Endothelial cell of umbilical vein (primary cell): ENCODE measurements at regions not wholly inside any gene's neighbourhood (a gene's known extent, or its start where the extent isn't known, plus 50 kb on each side); places are given as distances from the start of the nearest gene placed in this dataset.

ENCODE experiments used
- BruUV-seq: library from RNA; stranded (reverse); fragments of 400-500 nt; replicated peaks from 2 replicates; lab custom pipeline; 2021; lab: Mats Ljungman, UMichigan
- CTCF ChIA-PET: fragments of 300-600, 350-600 bp; sonication (Branson Sonifier 250); formaldehyde crosslinking; loops from one replicate; lab custom pipeline; 2021; ENCODE audit warnings: antibody characterized with exemption, inconsistent platforms; lab: Charles Lee
- POLR2A ChIA-PET: fragments of 300-600, 350-600 bp; sonication (Branson Sonifier 250); formaldehyde crosslinking; loops from one replicate; lab custom pipeline; 2021; ENCODE audit warnings: antibody characterized with exemption, inconsistent platforms; lab: Charles Lee
- DNase-seq: peaks from one replicate; pipeline ENCODE4 v3.0.0-alpha.2; 2011; ENCODE audit warnings: low read depth, low spot score
- FAIRE-seq: peaks from 2 replicates; lab custom pipeline; 2011; peaks lifted over from hg19 to GRCh38; lab: Jason Lieb, UNC
- H2AFZ ChIP-seq: 2 replicates; pipeline ENCODE4 v1.6.0; 2012; ENCODE audit warnings: low read depth, low read length, control low read depth, inconsistent platforms
- H3K27ac ChIP-seq: 2 replicates; pipeline ENCODE4 v1.5.1; 2011; ENCODE audit warnings: low read depth, mild to moderate bottlenecking, control low read depth, low read length, moderate library complexity; ENCODE audit not compliant: insufficient read depth
- H3K27me3 ChIP-seq, 2 experiments: 2 replicates each; pipeline versions ENCODE4 v1.6.0 to v1.6.1; 2011; ENCODE audit warnings: low read length in 2 of 2, mixed read lengths in 1 of 2; ENCODE audit not compliant: control insufficient read depth in 2 of 2, insufficient read depth in 2 of 2
- H3K36me3 ChIP-seq, 2 experiments: 2 replicates in 1 of 2; 3 replicates in 1 of 2; pipeline ENCODE4 v1.5.1; 2011; ENCODE audit warnings: low read length in 2 of 2, mild to moderate bottlenecking in 1 of 2, moderate library complexity in 1 of 2; ENCODE audit not compliant: control insufficient read depth in 2 of 2, insufficient read depth in 2 of 2; ENCODE audit errors: extremely low read depth in 1 of 2
- H3K4me1 ChIP-seq: 3 replicates; pipeline ENCODE4 v1.5.1; 2011; ENCODE audit warnings: mild to moderate bottlenecking, low read length; ENCODE audit not compliant: control insufficient read depth, insufficient read depth; ENCODE audit errors: extremely low read depth
- H3K4me2 ChIP-seq: 2 replicates; pipeline ENCODE4 v1.6.1; 2011; ENCODE audit warnings: low read length, control low read depth, mixed read lengths; ENCODE audit not compliant: insufficient read depth
- H3K4me3 ChIP-seq, 3 experiments: fragments of 200-600 bp in 1 of 3; sonication (generic), shearing (Covaris generic) in 1 of 3; replicated peaks in 1 of 3; 2 replicates each; pipeline ENCODE4 v1.5.1; 2011 to 2016; ENCODE audit warnings: control low read depth in 3 of 3, low read length in 3 of 3, mild to moderate bottlenecking in 2 of 3, inconsistent platforms in 1 of 3, low read depth in 1 of 3, moderate library complexity in 1 of 3; ENCODE audit not compliant: insufficient read depth in 1 of 3
- H3K79me2 ChIP-seq: 2 replicates; pipeline ENCODE4 v1.6.0; 2012; ENCODE audit warnings: low read length, inconsistent platforms; ENCODE audit not compliant: control insufficient read depth, insufficient read depth
- H3K9ac ChIP-seq: replicated peaks from 2 replicates; pipeline ENCODE3; 2011; ENCODE audit warnings: low read length, control low read depth; ENCODE audit not compliant: insufficient read depth; ENCODE audit errors: extremely low read depth
- H3K9me1 ChIP-seq: replicated peaks from 3 replicates; pipeline ENCODE4 v1.6.0; 2011; ENCODE audit warnings: mild to moderate bottlenecking, low read length; ENCODE audit not compliant: control insufficient read depth, insufficient read depth; ENCODE audit errors: extremely low read depth
- H3K9me3 ChIP-seq: replicated peaks from 2 replicates; pipeline ENCODE4 v1.5.1; 2012; ENCODE audit warnings: low read length, inconsistent platforms; ENCODE audit not compliant: control insufficient read depth, insufficient read depth
- H4K20me1 ChIP-seq: replicated peaks from 2 replicates; pipeline ENCODE3; 2011; ENCODE audit warnings: mild to moderate bottlenecking, low read length; ENCODE audit not compliant: control insufficient read depth, insufficient read depth; ENCODE audit errors: extremely low read depth
- EZH2 ChIP-seq: IDR thresholded peaks from 2 replicates; pipeline ENCODE4 v1.6.1; 2012; ENCODE audit warnings: borderline replicate concordance, low read depth, mild to moderate bottlenecking, moderate library complexity, low read length, inconsistent platforms; ENCODE audit not compliant: severe bottlenecking
- FOS ChIP-seq: IDR thresholded peaks from 2 replicates; pipeline ENCODE4 v1.6.1; 2011; ENCODE audit warnings: mild to moderate bottlenecking, low read length, moderate library complexity, borderline replicate concordance; ENCODE audit not compliant: insufficient read depth
- GATA2 ChIP-seq: IDR thresholded peaks from 2 replicates; pipeline ENCODE4 v1.7.0; 2011; ENCODE audit warnings: low read depth, mild to moderate bottlenecking, moderate library complexity, mixed read lengths, low read length; ENCODE audit not compliant: insufficient read length, insufficient read depth
- JUN ChIP-seq: IDR thresholded peaks from 2 replicates; pipeline ENCODE4 v1.6.1; 2011; ENCODE audit warnings: borderline replicate concordance, low read depth; ENCODE audit not compliant: insufficient read length, insufficient read depth
- MYC ChIP-seq: IDR thresholded peaks from one replicate; pipeline ENCODE4 v1.6.1; 2011; ENCODE audit warnings: mild to moderate bottlenecking, low read depth, low read length
- POLR2A ChIP-seq: IDR thresholded peaks from 2 replicates; pipeline ENCODE4 v1.6.1; 2012; ENCODE audit warnings: low read depth, mild to moderate bottlenecking, control low read depth, low read length
- POLR2AphosphoS5 ChIP-seq: IDR thresholded peaks from 2 replicates; pipeline ENCODE4 v1.6.1; 2012; ENCODE audit warnings: low read depth, mild to moderate bottlenecking, control low read depth, low read length, moderate library complexity; ENCODE audit not compliant: insufficient read depth
- dilution Hi-C: fragments of 300-500 bp; cut with MboI; formaldehyde crosslinking; loops from one replicate; pipeline ENCODE4 v1.15.0; 2019; ENCODE audit warnings: low sequenced_read_pairs; ENCODE audit not compliant: extremely low pct_ligation_motif_present
- intact Hi-C: fragments of 100-400 bp; cut with micrococcal nuclease; formaldehyde crosslinking; loops from one replicate; pipeline ENCODE4 v1.10.0; 2022
- TF ChIP-seq, protein P1 (sequence below), 2 donors: IDR thresholded peaks; 1 replicate in 1 of 2; 2 replicates in 1 of 2; pipeline ENCODE4 v1.5.1; 2011; ENCODE audit warnings: low read length in 2 of 2, mild to moderate bottlenecking in 2 of 2, moderate library complexity in 2 of 2, control low read depth in 1 of 2, inconsistent platforms in 1 of 2, low read depth in 1 of 2; ENCODE audit not compliant: insufficient read depth in 1 of 2; ENCODE audit errors: extremely low read depth in 1 of 2
- TF ChIP-seq, protein P2 (sequence below): IDR thresholded peaks from 2 replicates; pipeline ENCODE4 v1.6.1; 2011; ENCODE audit not compliant: insufficient read depth, insufficient read length

GRCh38 chr1:172870901-172871606, 179.7 kb downstream of the TNFSF18 start:
- Histone ChIP-seq H2AFZ (no peak overlapping the region), H3K4me3 (no peak overlapping the region), H3K9me1 (no peaks in the 10 kb centered on the region), H3K9me3 (no peaks in the 10 kb centered on the region), H3K79me2 (no peaks in the 10 kb centered on the region), H3K27ac (no peak overlapping the region), H3K36me3 (no peaks in the 10 kb centered on the region), H3K9ac (no peak overlapping the region), H3K27me3 (no peaks in the 10 kb centered on the region), H3K4me1 (peaks cover 10% of the 10 kb centered on the region), H4K20me1 (no peaks in the 10 kb centered on the region), H3K4me2 (no peak overlapping the region)
- BruUV-seq = no TSS peak
- POLR2A ChIA-PET = no interaction called here
- DNase-seq = no peak
- TF ChIP-seq EZH2 = no peak
- peak; percentile 45 for TF ChIP-seq FOS
- CTCF ChIA-PET = interaction anchor here (1.2 to 1.4 kb wide), 2 partner anchors 26 to 45 kb away, joined by 3 read pairs; no protein-coding TSS in a partner anchor
- intact Hi-C loops = loop anchor here (2.0 kb wide), 1 partner anchor 14 kb away; no protein-coding TSS in a partner anchor
- no peak for FAIRE-seq
- dilution Hi-C loops = no loop called here

DNA sequence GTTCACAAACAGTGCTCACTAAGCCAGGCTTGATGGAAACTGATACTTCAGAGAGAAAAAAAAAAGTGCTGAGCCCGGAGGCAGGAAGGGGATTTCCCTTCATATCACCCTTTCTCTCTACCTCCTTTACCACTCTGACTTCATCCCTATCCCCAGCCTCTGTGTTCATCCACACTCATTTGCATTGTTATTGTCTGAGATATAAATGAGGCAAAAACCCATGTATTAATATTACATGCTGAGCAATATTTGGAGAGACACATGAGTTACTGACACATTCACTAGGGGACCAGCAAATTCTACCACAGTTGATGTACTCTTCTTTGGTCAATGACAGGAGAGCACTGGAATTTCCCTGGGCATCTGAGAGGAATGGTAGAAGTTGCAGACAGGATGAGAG, 175.8 kb downstream of the TNFSF18 start:
- Histone ChIP-seq H3K36me3 (no peaks in the 10 kb centered on the region), H2AFZ (no peak overlapping the region), H3K9me3 (no peaks in the 10 kb centered on the region), H4K20me1 (no peaks in the 10 kb centered on the region), H3K27me3 (no peaks in the 10 kb centered on the region), H3K79me2 (no peaks in the 10 kb centered on the region), H3K9me1 (no peaks in the 10 kb centered on the region), H3K4me1 (peaks cover 10% of the 10 kb centered on the region), H3K9ac (no peak overlapping the region), H3K27ac (no peak overlapping the region), H3K4me3 (no peak overlapping the region), H3K4me2 (peak overlapping the region; percentile 11)
- FAIRE-seq (no peak), DNase-seq (peak; percentile 33)
- intact Hi-C loops = no loop called here
- ChIA-PET CTCF (no interaction called here), POLR2A (no interaction called here)
- TF ChIP-seq, protein P1, sequence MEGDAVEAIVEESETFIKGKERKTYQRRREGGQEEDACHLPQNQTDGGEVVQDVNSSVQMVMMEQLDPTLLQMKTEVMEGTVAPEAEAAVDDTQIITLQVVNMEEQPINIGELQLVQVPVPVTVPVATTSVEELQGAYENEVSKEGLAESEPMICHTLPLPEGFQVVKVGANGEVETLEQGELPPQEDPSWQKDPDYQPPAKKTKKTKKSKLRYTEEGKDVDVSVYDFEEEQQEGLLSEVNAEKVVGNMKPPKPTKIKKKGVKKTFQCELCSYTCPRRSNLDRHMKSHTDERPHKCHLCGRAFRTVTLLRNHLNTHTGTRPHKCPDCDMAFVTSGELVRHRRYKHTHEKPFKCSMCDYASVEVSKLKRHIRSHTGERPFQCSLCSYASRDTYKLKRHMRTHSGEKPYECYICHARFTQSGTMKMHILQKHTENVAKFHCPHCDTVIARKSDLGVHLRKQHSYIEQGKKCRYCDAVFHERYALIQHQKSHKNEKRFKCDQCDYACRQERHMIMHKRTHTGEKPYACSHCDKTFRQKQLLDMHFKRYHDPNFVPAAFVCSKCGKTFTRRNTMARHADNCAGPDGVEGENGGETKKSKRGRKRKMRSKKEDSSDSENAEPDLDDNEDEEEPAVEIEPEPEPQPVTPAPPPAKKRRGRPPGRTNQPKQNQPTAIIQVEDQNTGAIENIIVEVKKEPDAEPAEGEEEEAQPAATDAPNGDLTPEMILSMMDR (IDR thresholded peaks at IDR 0.05; ENCODE audit: extremely low read depth in 1 of 2, insufficient read depth in 1 of 2, low read depth in 1 of 2, low read length in 2 of 2) = no peak
- TF ChIP-seq EZH2 (no peak), POLR2A (no peak), MYC (no peak), POLR2AphosphoS5 (no peak), JUN (no peak), GATA2 (no peak), FOS (no peak)
- TF ChIP-seq, protein P2, sequence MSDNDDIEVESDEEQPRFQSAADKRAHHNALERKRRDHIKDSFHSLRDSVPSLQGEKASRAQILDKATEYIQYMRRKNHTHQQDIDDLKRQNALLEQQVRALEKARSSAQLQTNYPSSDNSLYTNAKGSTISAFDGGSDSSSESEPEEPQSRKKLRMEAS = no peak
- no TSS peak for BruUV-seq
- dilution Hi-C loops = no loop called here
